ENCODE measurements at regions not wholly inside any gene's neighbourhood (a gene's known extent, or its start where the extent isn't known, plus 50 kb on each side); places are given as distances from the start of the nearest gene placed in this dataset.

- no peak for TF ChIP-seq CTCF (IDR thresholded peaks at IDR 0.05)
- no peak for TF ChIP-seq POLR2A (IDR thresholded peaks at IDR 0.05)
Observed at GRCh38 chr5:61719124-61719523, 387.1 kb downstream of the ZSWIM6 start.

Measured in body of pancreas (tissue), 4 donors.